ENCODE measurements at regions not wholly inside any gene's neighbourhood (a gene's known extent, or its start where the extent isn't known, plus 50 kb on each side); places are given as distances from the start of the nearest gene placed in this dataset.

- no peak for DNase-seq (ENCODE audit: low spot score in 2 of 2)
- in situ Hi-C loops (cut with MboI; ENCODE audit: low sequenced_read_pairs): no loop called here
- H3K4me3 ChIP-seq: no peak overlapping the region
- H3K9me3 ChIP-seq: no peaks in the 10 kb centered on the region
- no peaks in the 10 kb centered on the region for H3K27me3 ChIP-seq (ENCODE audit: low read depth)
- no peaks in the 10 kb centered on the region for H3K36me3 ChIP-seq (replicated peaks)
- H3K4me1 ChIP-seq: no peaks in the 10 kb centered on the region
Observed at GRCh38 chrX:5409106-5409505, 819.6 kb downstream of the NLGN4X start.

- in situ Hi-C loops (cut with MboI; ENCODE audit: low sequenced_read_pairs): no loop called here
- H3K9me3 ChIP-seq: no peaks in the 10 kb centered on the region; the same call in 1 of the 2 replicates
- H3K27me3 ChIP-seq (ENCODE audit: low read depth): no peaks in the 10 kb centered on the region
- no peaks in the 10 kb centered on the region for H3K36me3 ChIP-seq (replicated peaks)
- H3K4me1 ChIP-seq: no peaks in the 10 kb centered on the region
- DNase-seq (ENCODE audit: low spot score in 2 of 2): no peak
- no peak overlapping the region for H3K4me3 ChIP-seq
Observed at GRCh38 chrX:5402461-5402860, 826.2 kb downstream of the NLGN4X start.

GRCh38 chrX:5399403-5399802 is 829.3 kb downstream of the NLGN4X start:
- H3K9me3 ChIP-seq: no peaks in the 10 kb centered on the region; the same call in 1 of the 2 replicates
- DNase-seq (ENCODE audit: low spot score in 2 of 2): no peak
- no peaks in the 10 kb centered on the region for H3K27me3 ChIP-seq (ENCODE audit: low read depth)
- in situ Hi-C loops (cut with MboI; ENCODE audit: low sequenced_read_pairs): no loop called here
- no peak overlapping the region for H3K4me3 ChIP-seq
- no peaks in the 10 kb centered on the region for H3K4me1 ChIP-seq
- no peaks in the 10 kb centered on the region for H3K36me3 ChIP-seq (replicated peaks)

- in situ Hi-C loops (cut with MboI; ENCODE audit: low sequenced_read_pairs): no loop called here
- no peak overlapping the region for H3K4me3 ChIP-seq
- DNase-seq (ENCODE audit: low spot score in 2 of 2): no peak
Observed at GRCh38 chrX:5397409-5397808, 831.3 kb downstream of the NLGN4X start.

GRCh38 chrX:5390376-5390775 is 838.3 kb downstream of the NLGN4X start:
- no peak for DNase-seq (ENCODE audit: low spot score in 2 of 2)
- in situ Hi-C loops (cut with MboI; ENCODE audit: low sequenced_read_pairs): no loop called here
- H3K4me3 ChIP-seq: no peak overlapping the region
- H3K27me3 ChIP-seq (ENCODE audit: low read depth): no peaks in the 10 kb centered on the region
- no peaks in the 10 kb centered on the region for H3K4me1 ChIP-seq
- H3K36me3 ChIP-seq (replicated peaks): no peaks in the 10 kb centered on the region
- no peaks in the 10 kb centered on the region; the same call in 1 of the 2 replicates for H3K9me3 ChIP-seq

More at GRCh38 chrX:5397409-5397808, 831.3 kb downstream of the NLGN4X start:
- no peaks in the 10 kb centered on the region; the same call in 1 of the 2 replicates for H3K9me3 ChIP-seq
- H3K27me3 ChIP-seq (ENCODE audit: low read depth): no peaks in the 10 kb centered on the region
- H3K4me1 ChIP-seq: no peaks in the 10 kb centered on the region
- no peaks in the 10 kb centered on the region for H3K36me3 ChIP-seq (replicated peaks)

- Histone ChIP-seq H3K27me3 (ENCODE audit: low read depth) (no peaks in the 10 kb centered on the region), H3K4me3 (no peak overlapping the region), H3K9me3 (no peaks in the 10 kb centered on the region; the same call in 1 of the 2 replicates), H3K4me1 (no peaks in the 10 kb centered on the region), H3K36me3 (replicated peaks) (no peaks in the 10 kb centered on the region)
- in situ Hi-C loops (cut with MboI; ENCODE audit: low sequenced_read_pairs): no loop called here
- no peak for DNase-seq (ENCODE audit: low spot score in 2 of 2)
Observed at GRCh38 chrX:5388087-5388486, 840.6 kb downstream of the NLGN4X start.

GRCh38 chrX:5380426-5380825 is 848.2 kb downstream of the NLGN4X start:
- Histone ChIP-seq H3K9me3 (no peaks in the 10 kb centered on the region; the same call in 1 of the 2 replicates), H3K27me3 (ENCODE audit: low read depth) (no peaks in the 10 kb centered on the region), H3K36me3 (replicated peaks) (no peaks in the 10 kb centered on the region), H3K4me1 (no peaks in the 10 kb centered on the region), H3K4me3 (no peak overlapping the region)
- in situ Hi-C loops (cut with MboI; ENCODE audit: low sequenced_read_pairs): no loop called here
- no peak for DNase-seq (ENCODE audit: low spot score in 2 of 2)

- no peak for DNase-seq (ENCODE audit: low spot score in 2 of 2)
- Histone ChIP-seq H3K4me1 (no peaks in the 10 kb centered on the region), H3K36me3 (replicated peaks) (no peaks in the 10 kb centered on the region), H3K9me3 (no peaks in the 10 kb centered on the region), H3K4me3 (no peak overlapping the region), H3K27me3 (ENCODE audit: low read depth) (no peaks in the 10 kb centered on the region)
- in situ Hi-C loops (cut with MboI; ENCODE audit: low sequenced_read_pairs): no loop called here
Observed at GRCh38 chrX:5341902-5342301, 886.8 kb downstream of the NLGN4X start.

- Histone ChIP-seq H3K27me3 (ENCODE audit: low read depth) (no peaks in the 10 kb centered on the region), H3K9me3 (no peaks in the 10 kb centered on the region), H3K4me3 (no peak overlapping the region), H3K36me3 (replicated peaks) (no peaks in the 10 kb centered on the region), H3K4me1 (no peaks in the 10 kb centered on the region)
- in situ Hi-C loops (cut with MboI; ENCODE audit: low sequenced_read_pairs): no loop called here
- DNase-seq (ENCODE audit: low spot score in 2 of 2): no peak
Observed at GRCh38 chrX:5337160-5337559, 891.5 kb downstream of the NLGN4X start.

GRCh38 chrX:5324546-5324945 is 904.1 kb downstream of the NLGN4X start:
- H3K4me1 ChIP-seq: no peaks in the 10 kb centered on the region
- no peak overlapping the region for H3K4me3 ChIP-seq
- in situ Hi-C loops (cut with MboI; ENCODE audit: low sequenced_read_pairs): no loop called here
- H3K27me3 ChIP-seq (ENCODE audit: low read depth): no peaks in the 10 kb centered on the region
- H3K9me3 ChIP-seq: 0 out of 2 replicates have a peak, but pooled peaks cover 2% of the 10 kb centered on the region
- DNase-seq (ENCODE audit: low spot score in 2 of 2): no peak
- H3K36me3 ChIP-seq (replicated peaks): no peaks in the 10 kb centered on the region

GRCh38 chrX:5314148-5314547 is 914.5 kb downstream of the NLGN4X start:
- H3K4me1 ChIP-seq: no peaks in the 10 kb centered on the region
- DNase-seq (ENCODE audit: low spot score in 2 of 2): no peak
- H3K27me3 ChIP-seq (ENCODE audit: low read depth): no peaks in the 10 kb centered on the region
- no peak overlapping the region for H3K4me3 ChIP-seq
- H3K36me3 ChIP-seq (replicated peaks): no peaks in the 10 kb centered on the region
- H3K9me3 ChIP-seq: no peaks in the 10 kb centered on the region; the same call in 1 of the 2 replicates
- in situ Hi-C loops (cut with MboI; ENCODE audit: low sequenced_read_pairs): no loop called here

GRCh38 chrX:5307416-5307815 is 921.3 kb downstream of the NLGN4X start:
- Histone ChIP-seq H3K9me3 (no peaks in the 10 kb centered on the region; the same call in 1 of the 2 replicates), H3K4me3 (no peak overlapping the region)

GRCh38 chrX:5306654-5307121 is 922.0 kb downstream of the NLGN4X start:
- no peak for DNase-seq (ENCODE audit: low spot score in 2 of 2)
- in situ Hi-C loops (cut with MboI; ENCODE audit: low sequenced_read_pairs): no loop called here
- no peak overlapping the region for H3K4me3 ChIP-seq
- no peaks in the 10 kb centered on the region for H3K27me3 ChIP-seq (ENCODE audit: low read depth)
- H3K9me3 ChIP-seq: no peaks in the 10 kb centered on the region
- no peaks in the 10 kb centered on the region for H3K36me3 ChIP-seq (replicated peaks)
- H3K4me1 ChIP-seq: no peaks in the 10 kb centered on the region

More at GRCh38 chrX:5307416-5307815, 921.3 kb downstream of the NLGN4X start:
- H3K4me1 ChIP-seq: no peaks in the 10 kb centered on the region
- in situ Hi-C loops (cut with MboI; ENCODE audit: low sequenced_read_pairs): no loop called here
- H3K27me3 ChIP-seq (ENCODE audit: low read depth): no peaks in the 10 kb centered on the region
- no peaks in the 10 kb centered on the region for H3K36me3 ChIP-seq (replicated peaks)
- no peak for DNase-seq (ENCODE audit: low spot score in 2 of 2)

- Histone ChIP-seq H3K9me3 (no peaks in the 10 kb centered on the region), H3K4me1 (no peaks in the 10 kb centered on the region), H3K4me3 (no peak overlapping the region), H3K36me3 (replicated peaks) (no peaks in the 10 kb centered on the region), H3K27me3 (ENCODE audit: low read depth) (no peaks in the 10 kb centered on the region)
- no peak for DNase-seq (ENCODE audit: low spot score in 2 of 2)
- in situ Hi-C loops (cut with MboI; ENCODE audit: low sequenced_read_pairs): no loop called here
Observed at GRCh38 chrX:5305452-5305851, 923.2 kb downstream of the NLGN4X start.

GRCh38 chrX:5295004-5295403 is 933.7 kb downstream of the NLGN4X start:
- in situ Hi-C loops (cut with MboI; ENCODE audit: low sequenced_read_pairs): no loop called here
- no peak for DNase-seq (ENCODE audit: low spot score in 2 of 2)
- H3K27me3 ChIP-seq (ENCODE audit: low read depth): no peaks in the 10 kb centered on the region
- no peaks in the 10 kb centered on the region for H3K4me1 ChIP-seq
- H3K9me3 ChIP-seq: peaks cover 4% of the 10 kb centered on the region
- H3K36me3 ChIP-seq (replicated peaks): no peaks in the 10 kb centered on the region
- H3K4me3 ChIP-seq: no peak overlapping the region

All from HAP-1 (cell line).